ENCODE measurements at regions not wholly inside any gene's neighbourhood (a gene's known extent, or its start where the extent isn't known, plus 50 kb on each side); places are given as distances from the start of the nearest gene placed in this dataset.

GRCh38 chr7:137172105-137172590, 171.4 kb downstream of the PTN start:
- ChIA-PET POLR2A (interaction anchor here (0.6 kb wide), 1 partner anchor 420 kb away, joined by 3 read pairs; no protein-coding TSS in a partner anchor), CTCF (interaction anchor here (3.9 to 8.7 kb wide), 2 partner anchors 283 to 420 kb away, joined by 26 to 127 read pairs; no protein-coding TSS in a partner anchor)
- H3K4me3 ChIP-seq (ENCODE audit: low read depth, low read length): no peak overlapping the region
- TF ChIP-seq, protein P1, sequence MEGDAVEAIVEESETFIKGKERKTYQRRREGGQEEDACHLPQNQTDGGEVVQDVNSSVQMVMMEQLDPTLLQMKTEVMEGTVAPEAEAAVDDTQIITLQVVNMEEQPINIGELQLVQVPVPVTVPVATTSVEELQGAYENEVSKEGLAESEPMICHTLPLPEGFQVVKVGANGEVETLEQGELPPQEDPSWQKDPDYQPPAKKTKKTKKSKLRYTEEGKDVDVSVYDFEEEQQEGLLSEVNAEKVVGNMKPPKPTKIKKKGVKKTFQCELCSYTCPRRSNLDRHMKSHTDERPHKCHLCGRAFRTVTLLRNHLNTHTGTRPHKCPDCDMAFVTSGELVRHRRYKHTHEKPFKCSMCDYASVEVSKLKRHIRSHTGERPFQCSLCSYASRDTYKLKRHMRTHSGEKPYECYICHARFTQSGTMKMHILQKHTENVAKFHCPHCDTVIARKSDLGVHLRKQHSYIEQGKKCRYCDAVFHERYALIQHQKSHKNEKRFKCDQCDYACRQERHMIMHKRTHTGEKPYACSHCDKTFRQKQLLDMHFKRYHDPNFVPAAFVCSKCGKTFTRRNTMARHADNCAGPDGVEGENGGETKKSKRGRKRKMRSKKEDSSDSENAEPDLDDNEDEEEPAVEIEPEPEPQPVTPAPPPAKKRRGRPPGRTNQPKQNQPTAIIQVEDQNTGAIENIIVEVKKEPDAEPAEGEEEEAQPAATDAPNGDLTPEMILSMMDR (IDR thresholded peaks at IDR 0.05; ENCODE audit: insufficient read depth, low read length, missing control alignments): no peak
- no peak for DNase-seq (ENCODE audit: low read depth, low spot score)

DNA sequence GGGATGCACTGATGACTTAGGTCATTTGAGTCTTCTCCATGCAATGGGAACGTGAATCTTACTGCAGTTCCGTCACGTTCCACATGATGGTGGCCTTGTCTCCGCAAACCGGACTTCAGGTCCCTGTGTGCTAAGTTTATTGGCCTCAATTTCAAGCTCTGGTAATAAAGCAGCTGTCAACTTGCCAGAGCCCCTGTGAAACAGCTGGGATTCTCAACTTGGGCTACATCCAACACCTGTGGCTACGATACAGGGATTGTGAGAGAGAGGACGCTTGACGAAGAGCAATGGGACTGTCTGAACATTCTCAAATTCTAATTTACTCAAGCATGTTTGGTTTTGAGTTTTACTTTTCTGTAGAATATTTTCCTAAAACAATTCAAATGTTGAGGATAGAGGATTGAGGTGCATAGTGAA, 174.2 kb downstream of the PTN start:
- POLR2A ChIA-PET: no interaction called here
- peak; percentile 46 for DNase-seq (ENCODE audit: low read depth, low spot score)
- no peak overlapping the region for H3K4me3 ChIP-seq (ENCODE audit: low read depth, low read length)
- CTCF ChIA-PET: interaction anchor here (0.7 to 8.7 kb wide), 25 partner anchors 10 to 1053 kb away, joined by 3 to 127 read pairs (median 5); no protein-coding TSS in a partner anchor
- TF ChIP-seq, protein P1 (IDR thresholded peaks at IDR 0.05; ENCODE audit: insufficient read depth, low read length, missing control alignments): peak; percentile 75

GRCh38 chr7:137167609-137168008, 175.9 kb downstream of the PTN start:
- H3K4me3 ChIP-seq (ENCODE audit: low read depth, low read length): no peak overlapping the region
- TF ChIP-seq, protein P1 (IDR thresholded peaks at IDR 0.05; ENCODE audit: insufficient read depth, low read length, missing control alignments): no peak
- ChIA-PET POLR2A (no interaction called here), CTCF (interaction anchor here (0.6 to 8.7 kb wide), 2 partner anchors 287 to 424 kb away, joined by 3 to 127 read pairs; no protein-coding TSS in a partner anchor)
- DNase-seq (ENCODE audit: low read depth, low spot score): no peak

DNA sequence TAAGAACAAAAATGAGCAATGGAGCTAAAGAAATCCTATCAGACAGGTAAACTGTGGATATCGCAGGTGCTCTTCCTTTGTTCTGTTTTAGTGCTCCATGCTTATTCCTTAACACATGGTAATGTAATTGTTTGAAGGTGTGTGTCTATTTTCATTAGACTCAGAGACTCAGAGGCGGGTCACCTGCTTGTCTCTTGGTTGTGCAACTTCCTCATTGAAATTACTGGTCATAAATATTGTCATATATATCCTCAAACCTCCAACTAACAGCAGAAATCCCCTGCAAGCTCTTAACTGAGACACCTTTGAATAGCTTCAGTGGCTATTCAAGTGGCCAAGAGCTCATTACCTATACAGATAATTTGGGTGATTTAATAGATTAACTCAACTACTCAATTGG, 177.2 kb downstream of the PTN start:
- CTCF ChIA-PET: interaction anchor here (1.0 to 8.7 kb wide), 5 partner anchors 280 to 440 kb away, joined by 3 to 127 read pairs (median 5); no protein-coding TSS in a partner anchor
- POLR2A ChIA-PET: no interaction called here
- no peak for DNase-seq (ENCODE audit: low read depth, low spot score)
- TF ChIP-seq, protein P1 (IDR thresholded peaks at IDR 0.05; ENCODE audit: insufficient read depth, low read length, missing control alignments): no peak
- no peak overlapping the region for H3K4me3 ChIP-seq (ENCODE audit: low read depth, low read length)

- no peak overlapping the region for H3K4me3 ChIP-seq (ENCODE audit: low read depth, low read length)
- POLR2A ChIA-PET: no interaction called here
- no peak for DNase-seq (ENCODE audit: low read depth, low spot score)
- CTCF ChIA-PET: interaction anchor here (1.0 to 8.7 kb wide), 7 partner anchors 15 to 440 kb away, joined by 3 to 127 read pairs (median 5); no protein-coding TSS in a partner anchor
- TF ChIP-seq, protein P1 (IDR thresholded peaks at IDR 0.05; ENCODE audit: insufficient read depth, low read length, missing control alignments): no peak
Measured at GRCh38 chr7:137165786-137166185, 177.7 kb downstream of the PTN start.

DNA sequence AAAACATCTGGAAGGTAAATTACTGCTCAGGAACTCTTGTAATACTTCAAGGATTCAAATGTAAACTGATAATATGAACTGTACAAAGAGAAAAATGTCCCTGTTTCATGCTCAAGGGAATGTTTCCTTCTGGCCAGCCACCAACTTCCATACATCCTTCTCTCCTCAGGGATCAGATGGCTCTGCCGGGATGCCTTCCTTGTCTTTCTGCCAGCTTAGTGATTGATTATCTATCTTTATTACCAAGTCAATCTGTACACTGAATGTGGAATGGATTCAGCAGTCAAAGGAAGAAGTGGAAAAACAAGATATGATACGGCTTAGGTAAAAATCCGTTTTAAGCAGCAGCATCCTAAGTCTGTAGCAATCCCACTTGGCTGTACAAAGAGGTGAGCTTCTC, 178.3 kb downstream of the PTN start:
- CTCF ChIA-PET: interaction anchor here (1.0 to 8.7 kb wide), 6 partner anchors 14 to 441 kb away, joined by 3 to 127 read pairs (median 5); no protein-coding TSS in a partner anchor
- no peak for DNase-seq (ENCODE audit: low read depth, low spot score)
- TF ChIP-seq, protein P1 (IDR thresholded peaks at IDR 0.05; ENCODE audit: insufficient read depth, low read length, missing control alignments): no peak
- POLR2A ChIA-PET: interaction anchor here (0.6 kb wide), 1 partner anchor 297 kb away, joined by 3 read pairs; no protein-coding TSS in a partner anchor
- H3K4me3 ChIP-seq (ENCODE audit: low read depth, low read length): no peak overlapping the region
